GM21786 (cell line): ENCODE measurements at regions not wholly inside any gene's neighbourhood (a gene's known extent, or its start where the extent isn't known, plus 50 kb on each side); places are given as distances from the start of the nearest gene placed in this dataset.
"Not testable (repeated sequence)": the region's sequence is repeated elsewhere in the genome, so short reads cannot be mapped to it uniquely, and the experiment has no call there.

Experiments used
- ATAC-seq: cut with Tn5 transposase; IDR thresholded peaks from one replicate; pipeline ENCODE4 v1.9.1; 2021; ENCODE audit not compliant: unreplicated experiment

DNA sequence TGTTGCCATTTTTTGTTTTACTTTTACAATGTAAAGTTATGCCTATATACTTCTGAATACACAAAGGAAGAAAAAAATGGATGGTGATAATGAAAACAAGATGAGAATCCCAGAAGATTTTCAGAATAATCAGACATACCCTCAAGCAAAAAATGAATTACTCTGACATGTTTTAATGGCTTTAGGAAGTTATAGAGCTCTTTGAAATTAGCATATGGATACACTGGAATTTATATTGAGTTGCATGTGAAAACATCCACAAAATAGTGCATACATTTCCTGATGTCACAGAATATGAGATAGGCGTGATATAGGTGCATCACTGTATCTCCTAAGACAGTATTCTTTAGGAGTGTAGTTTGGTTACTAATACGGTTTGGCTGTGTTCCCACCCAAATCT, 351.3 kb downstream of the SLC7A11 start:
- no peak for ATAC-seq

DNA sequence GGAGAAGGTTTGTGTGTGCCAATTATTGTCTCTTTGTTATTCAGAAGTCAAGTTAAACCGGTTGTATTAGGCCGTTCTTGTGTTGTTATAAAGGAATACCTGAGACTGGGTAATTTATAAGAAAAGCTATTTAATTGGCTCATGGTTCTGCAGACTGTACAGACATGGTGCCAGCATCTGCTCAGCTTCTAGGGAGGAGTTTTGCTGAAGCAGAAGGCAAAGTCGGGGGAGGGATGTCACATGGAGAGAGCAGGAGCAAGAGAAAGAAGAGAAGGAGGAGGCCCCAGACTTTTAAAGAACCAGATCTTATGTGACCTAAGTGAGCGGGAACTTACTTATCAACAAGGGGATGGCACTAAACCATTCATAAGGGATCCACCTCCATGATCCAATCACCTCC, 349.3 kb upstream of the PCDH18 start:
- no peak for ATAC-seq

DNA sequence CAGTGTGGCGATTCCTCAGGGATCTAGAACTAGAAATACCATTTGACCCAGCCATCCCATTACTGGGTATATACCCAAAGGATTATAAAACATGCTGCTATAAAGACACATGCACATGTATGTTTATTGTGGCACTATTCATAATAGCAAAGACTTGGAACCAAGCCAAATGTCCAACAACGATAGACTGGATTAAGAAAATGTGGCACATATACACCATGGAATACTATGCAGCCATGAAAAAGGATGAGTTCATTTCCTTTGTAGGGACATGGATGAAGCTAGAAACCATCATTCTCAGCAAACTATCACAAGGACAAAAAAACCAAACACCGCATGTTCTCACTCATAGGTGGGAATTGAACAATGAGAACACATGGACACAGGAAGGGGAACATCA, 335.8 kb upstream of the PCDH18 start:
- not testable (repeated sequence) for ATAC-seq

DNA sequence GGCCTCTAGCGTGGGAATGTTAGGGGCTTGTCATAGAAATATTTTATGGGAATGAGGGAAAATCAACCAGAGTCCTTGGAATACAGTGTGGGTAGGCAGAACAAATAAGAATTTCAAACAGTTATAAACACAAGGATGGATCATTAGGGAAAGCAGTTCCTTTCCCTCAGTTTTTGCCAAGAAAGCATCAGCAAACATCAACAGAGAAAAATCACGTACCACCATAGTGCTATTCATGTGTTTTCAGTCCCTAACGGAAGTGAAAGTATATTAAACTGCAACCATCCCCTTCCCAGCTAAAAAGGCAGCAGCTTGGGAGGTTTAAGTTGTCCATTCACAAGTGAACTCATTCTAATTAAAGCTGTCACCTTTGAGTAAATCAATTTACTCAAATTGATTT, 334.4 kb upstream of the PCDH18 start:
- no peak for ATAC-seq

DNA sequence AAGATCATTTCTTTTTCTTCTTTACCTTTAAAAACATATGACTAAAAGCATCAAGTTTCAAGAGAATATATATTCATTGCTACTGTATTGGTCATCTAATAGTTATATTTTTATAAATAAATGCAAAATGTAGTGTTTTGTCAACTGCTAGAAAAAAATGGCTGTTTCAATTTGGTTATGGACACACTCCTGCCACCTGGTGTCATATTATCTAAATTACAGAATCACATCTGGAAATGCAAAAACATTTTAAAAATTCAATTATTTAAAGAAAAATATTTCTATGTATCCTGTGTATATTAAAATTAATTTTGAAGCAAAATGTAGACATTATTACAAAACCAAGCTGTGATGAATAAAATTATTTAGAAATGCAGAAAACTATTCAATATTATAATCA, 329.4 kb upstream of the PCDH18 start:
- no peak for ATAC-seq

DNA sequence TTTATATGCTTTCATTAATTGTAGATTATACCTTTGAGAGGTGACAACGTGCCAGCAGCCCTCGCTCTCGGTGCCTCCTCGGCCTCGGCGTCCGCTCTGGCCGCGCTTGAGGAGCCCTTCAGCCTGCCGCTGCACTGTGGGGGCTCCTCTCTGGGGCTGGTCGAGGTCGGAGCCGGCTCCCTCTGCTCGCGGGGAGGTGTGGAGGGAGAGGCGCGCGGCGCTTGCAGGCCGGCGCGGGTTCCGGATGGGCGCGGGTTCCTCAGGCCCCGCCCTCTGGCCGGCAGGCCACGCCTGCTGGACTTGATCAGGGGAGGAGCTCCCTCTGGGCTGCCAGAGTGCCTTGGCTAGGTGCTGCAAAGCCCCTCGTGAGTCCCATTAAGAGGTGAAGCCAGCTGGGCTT, 321.1 kb upstream of the PCDH18 start:
- ATAC-seq = no peak

DNA sequence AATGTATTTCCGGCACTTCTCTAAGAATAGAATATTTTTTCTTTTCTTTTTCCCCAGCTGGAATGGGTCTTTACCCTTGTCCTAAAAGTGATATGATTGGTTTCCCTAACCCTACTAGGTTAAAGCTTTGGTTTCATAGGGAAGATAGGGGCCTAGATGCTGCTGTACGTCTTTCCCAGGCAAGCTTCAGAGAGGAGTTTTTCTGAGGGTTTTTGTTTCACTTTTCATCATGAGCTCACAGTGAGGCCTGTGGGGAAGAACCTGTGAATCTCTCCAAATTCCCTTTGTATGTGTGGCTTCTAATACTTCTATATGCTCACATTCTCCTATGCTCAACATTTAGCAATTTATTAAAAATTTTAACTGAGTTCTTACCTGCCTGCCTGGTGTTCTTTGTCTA, 320.0 kb upstream of the PCDH18 start:
- no peak for ATAC-seq

DNA sequence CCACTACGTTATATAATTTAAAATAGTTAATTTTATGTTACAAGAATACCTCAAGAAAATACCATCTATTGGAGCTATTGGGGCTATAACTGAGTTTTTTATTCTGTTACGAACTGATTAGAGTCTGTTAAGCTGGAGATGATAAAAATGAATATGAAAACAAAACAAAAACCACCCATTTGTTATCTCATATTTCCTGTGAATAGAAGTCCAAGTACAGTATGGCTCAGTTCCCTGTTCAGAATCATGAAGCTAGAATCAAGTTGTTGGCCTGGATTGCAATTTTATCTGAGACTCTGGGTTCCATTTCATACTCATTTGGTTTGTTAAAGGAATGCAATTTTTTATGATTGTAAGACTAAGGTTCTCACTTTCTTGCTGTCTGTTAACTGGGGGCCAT, 319.1 kb upstream of the PCDH18 start:
- no peak for ATAC-seq

DNA sequence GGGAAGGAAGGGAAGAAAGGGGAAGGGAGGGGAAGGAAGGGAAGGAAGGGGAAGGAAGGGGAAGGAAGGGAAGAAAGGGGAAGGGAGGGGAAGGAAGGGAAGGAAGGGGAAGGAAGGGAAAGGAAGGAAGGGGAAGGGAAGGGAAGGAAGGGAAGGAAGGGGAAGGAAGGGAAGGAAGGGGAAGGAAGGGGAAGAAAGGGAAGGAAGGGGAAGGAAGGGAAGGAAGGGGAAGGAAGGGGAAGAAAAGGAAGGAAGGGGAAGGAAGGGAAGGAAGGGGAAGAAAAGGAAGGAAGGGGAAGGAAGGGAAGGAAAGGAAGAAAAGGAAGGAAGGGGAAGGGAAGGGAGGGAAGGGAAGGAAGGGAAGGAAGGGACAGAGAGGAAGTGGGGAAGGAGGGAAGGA, 295.7 kb upstream of the PCDH18 start:
- ATAC-seq = not testable (repeated sequence)

DNA sequence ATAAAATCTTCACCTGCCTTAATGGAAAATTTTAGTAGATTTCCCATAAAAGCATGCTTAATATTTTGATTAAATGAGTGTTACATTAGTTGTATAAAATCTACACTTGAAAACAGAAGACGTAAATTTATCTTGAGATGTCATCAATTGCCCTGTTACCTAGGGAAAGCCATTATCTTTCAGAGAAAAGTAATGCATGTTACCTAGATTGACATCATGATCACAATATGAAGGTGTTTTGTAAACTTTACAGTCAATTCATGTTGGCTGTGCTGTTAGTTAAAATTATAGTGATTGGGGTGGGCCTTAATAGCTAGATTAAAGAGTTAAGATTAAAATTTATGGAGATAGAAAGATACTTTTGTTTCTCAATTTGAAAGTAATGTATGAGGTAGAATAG, 293.2 kb upstream of the PCDH18 start:
- no peak for ATAC-seq

DNA sequence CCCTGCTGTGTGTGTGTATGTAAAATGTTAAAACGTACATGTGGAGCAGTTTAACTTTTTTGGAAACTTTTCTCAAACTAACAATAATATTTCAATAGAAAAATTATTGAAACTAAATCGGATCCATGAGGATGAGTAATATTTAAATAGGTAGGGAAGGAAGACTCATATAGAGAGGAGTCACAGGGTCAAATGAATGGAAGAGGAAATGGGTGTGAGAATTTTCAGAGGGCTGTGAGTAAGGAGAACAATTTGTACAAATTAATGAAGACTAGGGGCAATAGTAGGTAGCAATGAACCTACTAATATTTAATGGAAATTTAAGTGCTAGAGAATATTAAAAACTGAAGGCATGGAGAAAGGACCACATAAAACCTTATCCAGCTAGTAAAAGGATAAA, 290.7 kb upstream of the PCDH18 start:
- no peak for ATAC-seq

DNA sequence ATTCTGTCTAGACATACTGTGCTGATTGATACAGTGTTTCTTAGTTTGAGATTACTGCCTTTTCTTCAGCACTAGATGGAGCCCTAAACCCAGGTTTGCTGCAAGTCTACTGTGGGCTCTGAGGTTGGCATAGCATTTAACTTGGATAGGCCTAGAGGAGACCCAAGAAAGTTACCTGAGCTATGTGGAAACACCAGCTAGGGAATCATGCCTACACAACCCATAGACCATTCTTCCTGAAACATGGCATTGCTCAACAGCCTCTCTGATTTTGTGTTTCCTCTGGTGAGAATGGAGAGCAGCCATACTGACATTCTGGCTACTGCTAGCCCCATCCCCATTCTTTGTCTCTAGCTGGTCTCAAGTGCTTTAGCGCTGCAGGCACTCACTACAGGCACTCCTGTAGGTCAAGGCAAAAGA, 287.7 kb upstream of the PCDH18 start:
- peak; percentile 89 for ATAC-seq

DNA sequence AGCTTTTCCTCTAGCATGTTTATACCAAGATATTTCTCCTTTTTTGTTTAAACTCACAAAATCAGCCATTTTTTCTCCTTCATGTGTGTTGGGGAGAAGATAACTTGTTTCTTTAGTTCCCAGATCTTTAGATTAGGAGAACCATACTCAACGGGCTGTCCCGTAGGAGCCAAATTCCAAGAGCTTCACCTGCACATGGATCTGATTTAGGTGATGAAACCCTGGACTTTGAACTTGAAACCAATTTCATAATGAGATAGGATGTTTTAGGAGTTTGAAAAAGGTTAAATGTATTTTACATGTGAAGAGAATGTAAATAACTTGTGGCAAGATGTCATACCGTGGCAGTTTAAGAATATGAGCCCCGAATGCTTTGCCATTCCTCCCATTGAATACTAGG, 280.0 kb upstream of the PCDH18 start:
- no peak for ATAC-seq

DNA sequence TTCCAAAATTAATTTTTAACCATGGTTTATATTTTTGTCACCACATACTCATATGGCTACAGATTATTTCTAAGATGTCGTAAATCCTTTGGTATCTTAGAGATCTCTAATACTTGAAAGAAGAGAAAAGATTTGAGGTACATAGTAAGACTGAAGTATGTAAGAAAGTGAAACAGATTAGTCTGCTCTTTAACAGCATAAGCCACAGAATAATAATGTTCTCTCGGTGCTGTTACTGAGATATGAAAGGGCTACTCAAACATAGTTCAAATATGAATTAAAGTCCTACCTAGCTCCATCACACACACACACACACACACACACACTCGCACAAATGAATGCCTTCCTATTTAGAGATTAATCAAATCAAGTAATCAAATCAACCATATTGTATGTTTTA, 274.1 kb upstream of the PCDH18 start:
- ATAC-seq = no peak

DNA sequence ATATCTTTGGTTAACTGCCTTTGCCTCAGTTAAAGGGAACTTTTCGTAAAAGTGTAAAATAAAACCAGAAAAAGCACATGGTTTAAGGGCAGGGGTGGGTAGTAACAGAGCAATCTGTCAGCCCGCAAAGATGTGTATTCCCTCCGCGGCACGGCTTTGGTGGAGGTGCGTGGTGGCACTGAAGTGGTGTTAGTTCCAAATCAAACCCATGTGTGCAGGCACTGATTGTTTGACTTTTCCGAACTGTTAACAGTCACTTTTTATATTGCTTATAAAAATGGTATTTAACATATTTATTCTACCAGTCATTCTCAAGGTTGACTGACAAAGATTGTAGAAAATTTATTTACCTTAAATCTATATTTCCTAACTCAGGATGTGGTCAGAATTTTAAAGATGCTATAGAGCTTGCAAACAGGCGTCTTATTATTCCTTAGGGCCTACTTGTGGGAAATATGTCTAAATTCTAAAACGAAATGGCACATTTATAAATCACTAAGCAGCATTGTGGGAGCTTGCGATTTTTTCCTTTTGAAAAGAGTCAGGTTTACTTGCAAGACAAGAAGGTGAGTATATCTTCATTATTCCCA, 272.7 kb upstream of the PCDH18 start:
- ATAC-seq = no peak

DNA sequence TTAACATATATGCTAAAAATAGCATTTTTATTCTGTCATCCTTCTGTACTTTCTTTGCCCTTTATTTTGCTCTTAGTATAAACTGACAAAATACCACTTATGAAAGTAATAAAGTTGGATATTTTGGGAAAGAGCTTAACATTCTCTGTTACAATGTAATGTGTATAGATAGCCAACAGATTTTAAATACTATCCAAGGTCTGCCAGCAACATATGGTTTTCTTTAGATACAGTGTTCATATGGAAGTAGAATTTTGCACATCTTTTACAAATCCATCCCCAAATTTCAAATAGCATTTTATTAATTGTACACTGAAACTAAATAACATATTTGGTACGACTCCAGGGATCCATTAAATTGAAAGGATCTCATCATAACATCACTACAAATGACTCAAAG, 268.6 kb upstream of the PCDH18 start:
- no peak for ATAC-seq

DNA sequence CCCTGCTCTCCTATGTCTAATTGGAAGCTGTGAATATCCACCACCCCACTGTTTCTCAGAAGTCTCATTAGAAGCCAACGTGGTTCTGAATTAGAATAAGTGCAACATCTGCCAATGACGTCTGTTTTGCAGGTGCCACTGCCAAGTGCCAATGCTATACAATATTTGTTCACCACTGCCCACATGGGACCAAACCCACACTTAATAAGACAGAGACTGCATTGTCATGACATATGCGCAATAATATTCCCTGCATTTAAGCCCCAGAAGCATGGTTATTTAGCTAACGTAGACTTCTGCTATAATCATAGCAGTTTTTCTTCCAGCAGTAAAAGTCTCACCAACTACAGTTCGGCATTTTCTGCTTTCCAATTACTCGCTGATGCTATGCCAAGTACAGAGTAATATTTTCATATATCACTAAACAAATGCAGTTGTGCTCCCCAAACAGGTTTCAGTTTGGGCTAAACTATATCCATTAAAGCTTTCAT, 262.5 kb upstream of the PCDH18 start:
- ATAC-seq = no peak

DNA sequence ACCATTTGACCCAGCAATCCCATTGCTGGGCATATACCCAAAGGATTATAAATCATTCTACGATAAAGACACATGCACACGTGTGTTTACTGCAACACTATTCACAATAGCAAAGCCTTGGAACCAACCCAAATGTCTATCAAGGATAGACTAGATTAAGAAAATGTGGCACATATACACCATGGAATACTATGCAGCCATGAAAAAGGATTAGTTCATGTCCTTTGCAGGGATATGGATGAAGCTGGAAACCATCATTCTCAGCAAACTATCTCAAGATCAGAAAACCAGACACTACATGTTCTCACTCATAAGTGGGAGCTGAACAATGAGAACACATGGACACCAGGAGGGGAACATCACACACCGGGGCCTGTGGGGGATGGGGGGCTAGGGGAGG, 257.0 kb upstream of the PCDH18 start:
- ATAC-seq = not testable (repeated sequence)

DNA sequence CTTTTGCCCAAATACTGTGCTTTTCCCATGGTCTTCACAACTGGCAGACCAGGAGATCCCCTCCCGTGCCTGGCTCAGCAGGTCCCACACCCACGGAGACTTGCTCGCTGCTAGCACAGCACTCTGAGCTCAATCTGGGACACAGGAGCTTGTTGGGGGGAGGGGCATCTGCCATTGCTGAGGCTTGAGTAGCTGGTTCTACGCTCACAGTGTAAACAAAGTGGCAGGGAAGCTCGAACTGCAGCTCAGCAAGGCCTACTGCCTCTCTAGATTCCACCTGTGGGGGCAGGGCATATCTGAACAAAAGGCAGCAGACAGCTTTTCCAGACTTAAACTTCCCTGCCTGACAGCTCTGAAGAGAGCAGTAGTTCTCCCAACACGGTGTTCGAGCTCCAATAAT, 251.6 kb upstream of the PCDH18 start:
- not testable (repeated sequence) for ATAC-seq

DNA sequence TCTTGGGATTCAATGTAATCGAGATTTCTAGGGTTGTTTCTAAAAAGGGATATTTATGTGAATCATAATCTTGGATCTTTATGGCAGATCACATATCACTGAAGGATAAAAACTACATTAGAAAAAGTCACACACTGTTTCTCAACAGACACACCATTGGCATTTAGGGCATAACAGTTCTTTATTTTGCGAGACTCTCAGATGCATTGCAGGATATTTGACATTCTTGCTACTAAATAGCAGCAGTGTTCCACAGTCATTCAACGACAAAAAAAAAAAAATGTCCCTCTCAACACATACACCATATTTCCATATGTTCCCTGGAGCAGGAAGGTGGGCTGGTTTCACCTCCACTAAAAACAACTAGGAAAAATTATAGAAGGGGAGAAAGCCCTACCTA, 243.4 kb upstream of the PCDH18 start:
- no peak for ATAC-seq

DNA sequence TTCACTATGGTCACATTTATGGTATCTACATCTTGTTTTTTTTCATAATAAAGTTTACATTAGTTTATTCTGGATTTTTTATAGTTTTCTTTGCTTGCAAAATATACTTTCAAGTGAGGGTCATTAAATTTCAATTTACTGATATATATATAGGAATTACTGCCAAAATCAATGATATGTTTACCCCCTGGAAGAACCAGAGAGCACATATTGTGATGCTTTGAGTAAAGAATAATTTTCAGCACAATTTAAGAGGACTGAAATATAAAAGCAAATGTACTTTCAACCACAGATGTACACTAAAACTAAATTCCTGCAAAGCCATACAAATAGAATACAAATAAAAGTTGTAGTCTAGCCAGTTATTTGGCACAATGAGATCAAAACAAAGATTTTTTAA, 242.2 kb upstream of the PCDH18 start:
- no peak for ATAC-seq

DNA sequence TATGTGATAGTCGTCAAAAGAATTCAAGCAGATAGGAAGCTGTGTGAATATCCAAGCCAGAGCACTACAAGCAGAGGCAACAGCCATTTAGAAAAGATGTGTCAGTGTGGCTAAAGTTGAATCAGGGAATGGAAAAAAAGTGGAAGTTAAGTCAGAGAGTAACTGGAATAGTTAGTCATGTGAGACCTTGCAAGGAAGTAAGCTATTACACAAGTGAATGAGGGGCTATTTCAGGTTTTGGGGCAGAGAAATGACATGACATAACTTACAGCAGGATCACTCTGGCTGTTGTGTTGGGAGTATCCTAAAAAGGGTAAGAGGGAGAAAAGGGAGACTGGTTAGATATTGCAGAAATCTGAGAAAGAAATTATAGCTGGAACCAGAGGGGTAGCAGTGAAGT, 236.6 kb upstream of the PCDH18 start:
- ATAC-seq = no peak

DNA sequence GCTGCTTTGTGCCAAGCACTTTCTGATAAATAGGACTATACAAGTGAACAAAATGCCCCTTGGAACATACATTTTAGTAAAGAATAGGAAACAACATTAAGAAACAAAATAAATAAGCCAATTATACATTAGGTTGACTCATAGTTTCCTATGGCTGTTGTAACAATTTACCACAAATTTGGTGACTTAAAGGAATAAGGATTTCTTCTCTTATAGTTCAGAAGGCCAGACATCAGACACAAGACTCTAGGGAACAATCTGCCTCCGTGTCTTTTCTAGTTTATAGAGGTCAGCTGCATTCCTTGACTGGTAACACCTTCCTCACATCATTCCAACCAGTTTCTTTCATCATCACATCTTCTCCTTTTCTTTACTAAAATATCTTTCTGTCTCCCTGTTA, 235.9 kb upstream of the PCDH18 start:
- ATAC-seq = no peak

DNA sequence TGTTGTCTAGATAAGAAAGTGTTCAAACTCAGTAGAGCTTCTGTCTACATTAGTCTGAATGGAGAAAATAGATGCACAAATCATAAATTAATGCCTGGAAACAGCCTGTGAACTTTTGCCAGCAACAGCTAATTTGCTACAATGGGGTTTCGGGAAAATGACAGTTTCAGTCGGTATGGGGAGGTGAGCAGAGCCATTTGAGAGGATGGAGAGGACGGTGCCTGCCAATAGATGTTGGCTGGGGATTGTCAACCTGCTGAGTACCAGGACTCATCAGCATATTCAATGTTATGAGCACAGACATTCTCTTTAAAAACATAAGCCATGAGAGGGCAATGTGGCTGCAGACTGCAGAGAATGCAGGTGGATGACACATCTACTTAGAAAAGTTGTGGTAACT, 230.3 kb upstream of the PCDH18 start:
- no peak for ATAC-seq
